ENCODE measurements at regions not wholly inside any gene's neighbourhood (a gene's known extent, or its start where the extent isn't known, plus 50 kb on each side); places are given as distances from the start of the nearest gene placed in this dataset.

GRCh38 chr15:39171944-39172368, 408.9 kb upstream of the THBS1 start:
- intact Hi-C loops (cut with DNase I; ENCODE audit: low total_unique reads): loop anchor here (1.0 kb wide), 1 partner anchor 408 kb away; no protein-coding TSS in a partner anchor
- Histone ChIP-seq H3K36me3 (no peaks in the 10 kb centered on the region), H3K4me3 (no peak overlapping the region), H3K9me3 (no peaks in the 10 kb centered on the region), H3K4me1 (peaks cover 2 to 15% (median 9%) of the 10 kb centered on the region in 4 donors), H3K27me3 (no peaks in the 10 kb centered on the region), H3K27ac (peak overlapping the region; percentile 66 to 79 (median 70))
- in situ Hi-C loops (cut with MboI; ENCODE audit: low pct_ligation_motif_present in 1 of 4, low pct_unique_long_range_greater_than_20kb in 1 of 4, low sequenced_read_pairs in 3 of 4): loop anchor here in 3 of 4 donors (10.0 to 25.0 kb wide), 4 partner anchors 303 to 413 kb away; partner anchors contain the start of gene THBS1 (in 1 of the 3)
- DNase-seq: peak; percentile 41
- 80 to 100% methylated on average over 1 to 3 of the region's 3 CpGs for WGBS, 2 donors (ENCODE audit: low coverage in 1 of 2)
- TF ChIP-seq CTCF (IDR thresholded peaks at IDR 0.05) (peak in 4 of 5 experiments; percentile 12 to 55 (median 32)), EP300 (IDR thresholded peaks at IDR 0.05; ENCODE audit: low read depth) (no peak)

- TF ChIP-seq POLR2AphosphoS5 (IDR thresholded peaks at IDR 0.05): no peak
- peak in 1 of 5 experiments; percentile 3 for TF ChIP-seq CTCF (IDR thresholded peaks at IDR 0.05)
- in situ Hi-C loops (cut with MboI; ENCODE audit: low pct_ligation_motif_present in 1 of 4, low pct_unique_long_range_greater_than_20kb in 1 of 4, low sequenced_read_pairs in 3 of 4) (loop anchor here in 3 of 4 donors (10.0 to 25.0 kb wide), 4 partner anchors 302 to 412 kb away; partner anchors contain the start of gene THBS1 (in 1 of the 3)), intact Hi-C loops (cut with DNase I; ENCODE audit: low total_unique reads) (loop anchor here (1.0 kb wide), 1 partner anchor 408 kb away; no protein-coding TSS in a partner anchor)
- Histone ChIP-seq H3K9me3 (no peaks in the 10 kb centered on the region), H3K4me1 (peaks cover 2 to 15% (median 7%) of the 10 kb centered on the region in 4 donors), H3K27me3 (no peaks in the 10 kb centered on the region), H3K4me3 (peak overlapping the region in 1 of 4 donors; percentile 30), H3K27ac (peak overlapping the region; percentile 66 to 79 (median 70)), H3K36me3 (no peaks in the 10 kb centered on the region)
- no peak for DNase-seq
- WGBS, 2 donors (ENCODE audit: low coverage in 1 of 2): 60 to 100% methylated on average over 1 to 17 of the region's 17 CpGs
These were observed 408.2 kb upstream of the THBS1 start for GRCh38 chr15:39172380-39173281.

- H3K27me3 ChIP-seq: no peaks in the 10 kb centered on the region
- in situ Hi-C loops (cut with MboI; ENCODE audit: low pct_ligation_motif_present in 1 of 4, low pct_unique_long_range_greater_than_20kb in 1 of 4, low sequenced_read_pairs in 3 of 4) (loop anchor here in 3 of 4 donors (10.0 to 25.0 kb wide), 4 partner anchors 301 to 411 kb away; partner anchors contain the start of gene THBS1 (in 1 of the 3)), intact Hi-C loops (cut with DNase I; ENCODE audit: low total_unique reads) (no loop called here)
- H3K27ac ChIP-seq: peak overlapping the region; percentile 66 to 79 (median 70)
- H3K4me3 ChIP-seq: no peak overlapping the region
- 77 to 87% methylated on average over 2 to 4 of the region's 4 CpGs for WGBS, 2 donors (ENCODE audit: low coverage in 1 of 2)
- H3K4me1 ChIP-seq: peaks cover 0 to 15% (median 6%) of the 10 kb centered on the region in 4 donors
- no peak for TF ChIP-seq EP300 (IDR thresholded peaks at IDR 0.05; ENCODE audit: low read depth)
- no peak for TF ChIP-seq CTCF (IDR thresholded peaks at IDR 0.05)
- TF ChIP-seq POLR2AphosphoS5 (IDR thresholded peaks at IDR 0.05): no peak
- TF ChIP-seq POLR2A (IDR thresholded peaks at IDR 0.05): no peak
- no peaks in the 10 kb centered on the region for H3K9me3 ChIP-seq
- no peaks in the 10 kb centered on the region for H3K36me3 ChIP-seq
- no peak for DNase-seq
These were observed 407.5 kb upstream of the THBS1 start for GRCh38 chr15:39173426-39173825.

- in situ Hi-C loops (cut with MboI; ENCODE audit: low pct_ligation_motif_present in 1 of 4, low pct_unique_long_range_greater_than_20kb in 1 of 4, low sequenced_read_pairs in 3 of 4): loop anchor here in 3 of 4 donors (10.0 to 25.0 kb wide), 4 partner anchors 300 to 410 kb away; partner anchors contain the start of gene THBS1 (in 1 of the 3)
- WGBS, 2 donors (ENCODE audit: low coverage in 1 of 2): 89 to 100% methylated on average over 1 of the region's 1 CpG
- no peak for TF ChIP-seq CTCF (IDR thresholded peaks at IDR 0.05)
- no peak for TF ChIP-seq EP300 (IDR thresholded peaks at IDR 0.05; ENCODE audit: low read depth)
These were observed 406.5 kb upstream of the THBS1 start for GRCh38 chr15:39174332-39174731.

More at GRCh38 chr15:39174332-39174731, 406.5 kb upstream of the THBS1 start:
- no peaks in the 10 kb centered on the region for H3K9me3 ChIP-seq
- H3K27ac ChIP-seq: no peak overlapping the region
- peaks cover 0 to 15% (median 6%) of the 10 kb centered on the region in 4 donors for H3K4me1 ChIP-seq
- no peaks in the 10 kb centered on the region for H3K27me3 ChIP-seq
- no peak overlapping the region for H3K4me3 ChIP-seq
- intact Hi-C loops (cut with DNase I; ENCODE audit: low total_unique reads): no loop called here
- no peak for DNase-seq
- no peaks in the 10 kb centered on the region for H3K36me3 ChIP-seq

Data from transverse colon (tissue), 4 donors.